Right ventricle myocardium inferior (tissue), 1 donor: ENCODE measurements at regions not wholly inside any gene's neighbourhood (a gene's known extent, or its start where the extent isn't known, plus 50 kb on each side); places are given as distances from the start of the nearest gene placed in this dataset.

ENCODE experiments used
- ATAC-seq: fragments of 200-7000 bp; cut with Tn5 transposase; one replicate; pipeline ENCODE4 v1.9.1; 2020; ENCODE audit warnings: mild to moderate bottlenecking, moderate library complexity
- DNase-seq: peaks from one replicate; pipeline ENCODE4 v3.0.0; 2021; ENCODE audit errors: missing footprints
- intact Hi-C: fragments of 100-400 bp; cut with DNase I; formaldehyde crosslinking; loops from one replicate; pipeline ENCODE4 v1.11.0; 2022
- donor health status: DM: no; HTN: yes; CAD: no; lungs with severe emphysema.

DNA sequence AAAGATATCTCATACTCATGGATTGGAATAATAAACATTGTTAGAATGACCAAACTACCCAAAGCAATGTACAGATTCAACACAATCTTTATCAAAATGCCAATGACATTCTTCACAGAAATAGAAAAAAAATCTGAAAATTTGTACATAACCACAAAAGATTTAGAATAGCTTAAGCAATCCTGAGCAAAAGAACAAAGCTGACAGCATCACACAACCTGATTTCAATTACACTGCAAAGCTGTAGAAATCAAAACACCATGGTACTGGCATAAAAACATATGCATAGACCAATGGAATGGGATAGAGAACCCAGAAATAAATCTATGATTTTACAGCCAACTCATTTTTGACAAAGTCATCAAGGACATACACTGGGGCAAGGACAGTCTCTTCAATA is 130.0 kb upstream of the TMEM72 start:
- no peak for ATAC-seq
- DNase-seq, result no peak
- intact Hi-C loops, result no loop called here

DNA sequence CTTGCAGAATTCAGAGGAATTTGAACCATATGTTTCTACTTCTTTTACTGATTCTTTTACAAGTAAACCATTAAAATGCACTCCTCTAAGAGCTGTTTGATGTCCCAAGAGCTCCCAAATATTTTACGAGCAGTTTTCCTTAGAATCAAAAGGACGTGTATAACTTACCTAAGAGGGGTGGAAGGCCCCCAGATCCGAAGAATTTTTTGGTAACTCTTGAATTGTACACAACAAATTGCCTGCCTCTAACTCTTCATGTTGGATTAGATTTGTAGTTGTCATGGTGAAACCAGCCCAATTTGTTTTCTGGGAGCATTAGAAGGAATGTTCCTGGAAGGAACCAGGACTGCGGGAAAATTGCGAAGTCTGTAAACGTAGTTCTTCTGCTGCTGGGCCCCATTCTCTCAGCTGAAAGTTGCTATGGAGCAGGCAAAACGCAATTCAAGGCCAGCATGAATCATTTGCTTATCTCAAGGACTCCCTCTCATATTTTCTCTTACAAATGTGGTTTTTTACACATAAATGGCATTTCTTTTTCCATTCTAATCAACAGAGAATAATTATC is 124.8 kb upstream of the TMEM72 start:
- ATAC-seq (peak; percentile 26), DNase-seq (no peak)
- intact Hi-C loops, result no loop called here

DNA sequence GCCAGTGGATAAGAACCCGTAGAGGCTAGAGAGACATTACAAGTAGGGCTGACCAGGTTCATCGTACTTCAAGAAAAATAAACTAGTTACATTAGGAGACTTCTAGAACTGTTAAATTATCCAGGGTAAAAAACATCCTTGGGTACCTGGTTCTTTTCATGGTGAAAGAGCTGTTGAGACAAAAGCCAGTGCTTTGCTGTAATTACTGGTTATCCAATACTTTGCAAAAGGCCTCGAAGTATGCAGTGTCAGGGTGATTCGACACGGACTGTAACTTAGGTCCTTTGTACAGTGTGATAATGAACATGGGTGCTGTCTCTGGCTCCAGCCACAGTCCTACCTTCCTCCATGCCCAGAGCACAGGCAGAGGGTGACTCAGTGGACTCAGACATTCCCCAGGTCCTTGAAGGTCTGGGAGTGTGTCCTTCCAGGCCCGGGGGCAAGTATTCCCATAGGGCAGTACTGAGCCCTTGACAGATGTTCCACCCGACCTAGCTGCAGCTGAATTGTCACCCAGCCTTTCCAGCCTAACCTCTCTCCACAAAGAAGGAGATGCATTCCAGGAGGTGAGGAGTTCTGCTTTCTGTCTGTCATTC is 123.6 kb upstream of the TMEM72 start:
- no peak for ATAC-seq
- intact Hi-C loops, result no loop called here
- no peak for DNase-seq

DNA sequence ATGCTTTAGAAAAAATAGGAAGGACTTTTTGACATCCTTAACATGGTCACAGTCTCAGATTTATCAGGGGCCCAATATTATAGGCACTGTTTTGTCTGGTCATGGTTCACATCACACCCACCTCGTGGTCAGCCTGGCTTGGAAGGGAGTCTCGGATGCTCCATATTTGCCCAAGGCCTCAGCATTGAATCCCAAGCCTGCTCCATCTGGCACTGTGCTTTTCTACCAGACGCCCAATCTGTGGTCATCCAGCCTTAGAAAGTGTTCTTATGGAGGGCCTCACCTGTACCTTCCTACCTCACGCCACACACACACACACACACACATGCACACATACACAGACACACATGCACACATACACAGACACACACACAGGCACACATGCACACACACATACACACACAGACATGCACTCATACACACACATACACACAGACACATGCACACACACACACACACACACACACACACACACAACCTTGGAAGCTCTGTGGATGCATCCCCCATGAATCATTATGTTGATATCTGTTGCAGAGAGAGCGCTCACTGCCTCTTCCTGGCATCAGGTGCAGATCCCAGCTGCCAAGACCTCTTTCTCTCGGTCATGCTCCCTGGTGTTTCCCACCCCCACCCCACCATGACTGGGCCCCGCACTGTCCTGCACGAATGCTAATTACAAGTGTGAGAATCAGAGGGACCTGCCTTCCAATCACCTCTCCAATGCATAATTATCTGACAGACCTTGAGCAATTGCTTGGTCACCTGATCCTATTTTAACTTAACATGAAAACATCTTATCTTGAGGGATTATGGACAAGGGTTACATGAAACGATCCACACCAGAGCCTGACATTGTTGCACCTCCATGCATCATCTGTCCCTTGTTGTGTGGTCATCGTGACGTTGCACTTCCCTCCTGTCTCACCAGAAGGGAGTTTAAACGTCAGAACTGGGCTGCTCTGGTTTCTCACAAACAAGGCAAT is 122.7 kb upstream of the TMEM72 start:
- no peak for ATAC-seq
- intact Hi-C loops, result no loop called here
- DNase-seq, result no peak

DNA sequence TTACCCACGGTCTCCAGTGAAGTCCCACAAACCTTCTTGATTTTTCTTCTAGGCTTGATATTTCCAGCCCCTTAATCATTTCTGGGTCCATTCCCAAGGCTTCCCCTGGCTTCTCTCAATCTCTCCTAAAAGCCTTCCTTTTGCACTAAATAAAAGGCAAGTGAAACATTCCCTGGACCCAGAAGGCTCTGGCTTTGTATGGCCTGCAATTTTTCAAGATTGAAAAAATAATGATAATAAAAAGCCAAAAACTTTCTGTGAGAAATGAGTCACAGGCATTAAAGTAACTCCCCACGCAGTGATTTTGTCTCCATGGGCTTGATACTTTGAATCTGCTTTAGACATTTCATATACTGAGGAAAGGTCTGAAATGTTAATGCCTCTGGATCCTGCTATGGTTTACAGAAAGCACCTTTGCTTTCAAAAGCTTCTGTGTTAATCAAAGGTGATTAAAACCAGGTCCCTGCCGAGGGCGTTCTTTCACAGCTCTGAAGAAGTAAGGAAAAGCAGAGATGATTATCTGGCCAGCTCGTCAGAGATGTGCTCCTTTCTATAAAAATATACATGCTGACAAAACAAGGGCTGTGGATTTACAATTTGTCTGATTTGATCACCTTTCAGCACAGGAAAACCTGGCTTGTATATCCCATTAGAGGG is 118.9 kb upstream of the TMEM72 start:
- intact Hi-C loops, result no loop called here
- DNase-seq (no peak), ATAC-seq (no peak)

DNA sequence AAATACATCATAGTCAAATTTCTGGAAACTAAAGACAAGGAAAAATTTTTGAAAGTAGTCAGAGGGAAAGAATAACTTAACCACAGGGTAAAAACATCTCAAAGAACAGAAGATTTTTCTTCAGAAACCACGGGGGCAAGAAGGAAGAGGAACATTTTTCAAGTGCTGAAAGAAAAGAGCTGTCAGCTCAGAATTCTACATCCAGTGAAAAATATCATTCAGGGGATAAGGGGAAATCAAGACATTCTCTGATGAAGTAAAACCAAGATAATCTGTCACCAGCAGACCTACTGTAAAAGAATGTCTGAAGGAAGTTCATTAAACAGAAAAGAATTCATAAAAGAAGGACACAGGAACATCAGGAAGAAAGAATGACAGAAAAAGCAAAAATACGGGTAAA is 111.2 kb upstream of the TMEM72 start:
- intact Hi-C loops, result loop anchor here (10.0 kb wide), 1 partner anchor 75 kb away; no protein-coding TSS in a partner anchor
- no peak for ATAC-seq
- DNase-seq, result no peak

DNA sequence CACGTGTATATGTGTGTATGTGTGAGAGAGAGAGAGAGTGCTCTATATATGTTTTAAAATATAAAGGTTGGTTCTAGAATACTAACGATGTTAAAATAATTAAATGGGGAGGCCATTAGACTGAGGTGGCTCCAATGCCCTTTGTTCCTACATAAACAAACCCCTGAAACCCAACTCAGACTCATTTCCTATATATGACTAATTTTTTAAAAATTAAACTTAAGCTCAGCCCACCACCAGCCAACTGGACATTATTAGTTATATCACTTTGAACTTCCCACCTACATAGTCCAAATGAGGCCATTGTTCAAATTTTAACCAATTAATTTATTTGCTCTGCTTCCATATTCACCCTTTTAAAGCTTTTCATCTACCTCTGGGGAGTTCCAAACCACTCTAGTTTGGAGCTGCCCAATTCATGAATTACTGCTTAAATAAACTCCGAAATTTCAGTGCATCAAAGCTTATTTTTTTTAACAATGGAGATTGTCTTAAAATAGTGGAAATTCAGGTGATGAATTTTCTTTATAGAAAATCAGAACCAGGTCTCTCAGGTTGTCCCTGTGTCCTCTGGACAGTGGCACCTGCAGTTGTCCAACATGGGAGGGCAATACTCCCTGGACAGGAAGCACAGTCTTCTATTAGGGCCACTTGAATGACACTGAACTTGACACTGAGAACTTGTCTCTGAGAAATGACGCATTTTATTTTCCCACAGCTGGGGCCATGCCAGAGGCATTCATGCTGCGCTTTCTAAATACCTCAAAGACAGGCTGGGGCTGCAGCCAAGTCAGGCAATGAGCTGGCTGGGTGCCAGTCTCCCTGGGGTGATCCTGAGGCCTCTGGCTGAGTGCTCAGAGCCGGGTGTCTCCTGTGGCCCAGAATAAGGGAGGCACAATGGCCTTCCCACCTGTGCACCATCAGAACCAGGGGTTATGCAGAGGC is 109.5 kb upstream of the TMEM72 start:
- intact Hi-C loops, result loop anchor here (10.0 kb wide), 1 partner anchor 77 kb away; no protein-coding TSS in a partner anchor
- DNase-seq (peak; percentile 92), ATAC-seq (peak; percentile 89)

DNA sequence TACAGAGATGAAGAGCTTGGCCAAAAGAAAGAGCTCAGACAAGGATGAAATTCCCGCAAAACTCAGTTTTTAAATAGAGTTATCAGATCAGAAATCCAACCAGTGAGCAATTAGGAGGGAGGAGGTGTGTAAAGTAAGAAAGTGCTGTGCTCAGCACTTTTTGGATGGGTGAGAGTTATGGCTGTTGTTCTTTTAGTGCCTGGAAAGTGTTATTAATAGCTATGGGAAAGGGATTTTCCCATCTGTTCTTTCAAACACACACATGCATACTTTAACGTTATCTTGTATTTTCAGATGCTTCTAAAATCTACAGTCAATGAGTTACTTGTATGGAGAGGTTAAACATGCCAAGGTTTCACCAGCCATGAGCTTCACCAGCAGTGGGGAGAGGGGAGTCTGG is 107.3 kb upstream of the TMEM72 start:
- DNase-seq, result no peak
- intact Hi-C loops, result loop anchor here (10.0 kb wide), 1 partner anchor 79 kb away; no protein-coding TSS in a partner anchor
- no peak for ATAC-seq

DNA sequence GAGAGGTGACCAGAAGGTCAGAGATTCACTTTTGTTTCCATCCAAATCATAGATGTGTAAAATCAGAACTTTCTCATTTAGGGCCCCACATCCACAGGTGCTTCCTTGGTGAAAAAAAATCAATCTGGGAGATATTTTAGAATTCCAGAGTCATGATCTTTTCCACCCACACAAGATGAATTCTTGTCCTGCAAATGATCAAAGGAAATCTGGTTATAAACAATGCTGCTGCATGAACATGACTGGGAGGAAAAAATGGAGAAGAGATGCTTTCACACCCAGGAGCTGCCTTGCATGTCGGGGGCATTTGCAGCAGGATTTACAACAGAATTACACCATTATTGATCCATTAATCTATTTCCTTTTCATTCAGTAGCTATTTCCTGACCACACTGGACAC is 106.5 kb upstream of the TMEM72 start:
- intact Hi-C loops, result loop anchor here (10.0 kb wide), 1 partner anchor 80 kb away; no protein-coding TSS in a partner anchor
- DNase-seq, result no peak
- no peak for ATAC-seq

DNA sequence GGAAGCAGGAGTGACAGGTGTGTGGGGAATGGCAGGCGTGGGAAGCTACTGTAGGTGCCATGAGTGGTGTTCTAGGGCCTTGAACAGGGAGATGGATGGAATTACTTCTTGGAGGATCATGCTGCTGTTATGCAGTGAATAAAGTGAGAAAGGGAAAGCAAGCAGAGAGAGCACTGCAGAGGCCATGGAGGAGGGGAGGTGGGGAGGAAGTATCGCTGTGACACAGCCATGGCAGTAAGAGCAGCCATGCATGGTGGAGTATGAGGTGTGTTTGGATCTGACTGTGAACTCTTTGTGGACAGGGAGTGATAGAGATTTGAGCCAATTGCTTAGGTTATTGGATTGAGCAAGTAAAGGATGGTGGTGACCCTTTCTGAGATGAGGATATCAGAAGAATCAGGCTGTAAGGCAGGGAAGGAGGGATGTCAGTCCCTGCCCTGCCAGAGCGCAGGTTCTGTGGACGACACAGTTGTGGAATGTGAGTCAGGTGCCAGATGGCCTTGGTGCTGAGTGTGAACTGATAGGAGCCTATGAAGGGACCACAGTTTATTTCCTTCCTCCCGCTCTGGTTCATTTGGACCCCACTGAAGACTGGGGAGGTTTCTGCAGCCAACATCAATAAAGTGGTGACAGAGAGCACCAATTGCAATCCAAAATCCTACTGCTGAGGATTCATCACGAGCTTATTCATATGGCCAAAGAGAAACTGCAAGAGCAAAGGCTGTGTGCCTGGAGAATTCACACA is 105.5 kb upstream of the TMEM72 start:
- intact Hi-C loops, result loop anchor here (10.0 kb wide), 1 partner anchor 81 kb away; no protein-coding TSS in a partner anchor
- ATAC-seq, result peak; percentile 68
- no peak for DNase-seq

DNA sequence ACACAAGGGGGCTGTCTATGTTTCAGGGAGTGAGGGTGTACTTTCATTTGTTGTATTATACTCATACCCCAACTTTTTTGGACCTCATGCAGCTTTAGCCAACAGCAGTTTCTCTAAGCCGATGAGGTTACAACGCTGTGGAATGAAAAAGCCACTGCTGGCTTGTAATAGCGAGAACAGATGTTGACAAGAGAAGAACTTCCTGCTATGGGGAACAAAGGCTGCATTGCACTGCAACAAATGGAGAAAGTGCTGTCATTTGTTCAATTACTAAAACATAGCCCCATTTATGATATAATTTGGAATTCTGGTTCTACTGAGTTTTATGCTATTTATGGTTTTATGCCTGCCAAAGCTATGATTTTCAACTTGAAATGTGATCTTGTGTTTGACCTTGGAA is 104.2 kb upstream of the TMEM72 start:
- intact Hi-C loops, result loop anchor here (10.0 kb wide), 1 partner anchor 82 kb away; no protein-coding TSS in a partner anchor
- no peak for DNase-seq
- no peak for ATAC-seq

DNA sequence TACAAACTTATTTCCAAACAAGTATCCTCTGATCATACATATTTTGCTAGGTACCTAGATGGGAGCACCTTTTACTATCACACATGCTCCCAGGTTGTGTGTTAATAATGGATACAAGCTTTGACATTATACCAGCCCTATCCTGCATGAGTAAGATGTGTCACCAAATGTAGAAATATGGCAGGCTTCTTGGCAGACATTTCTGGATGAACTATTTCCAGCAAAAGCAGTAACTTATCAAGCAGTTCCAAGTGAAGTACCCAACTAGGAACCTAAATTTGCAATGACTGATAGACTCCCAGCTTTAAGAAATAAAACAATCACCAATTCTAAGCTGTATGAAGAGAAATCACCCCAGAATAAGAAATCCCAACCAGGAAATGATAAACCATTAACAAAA is 103.7 kb upstream of the TMEM72 start:
- ATAC-seq (no peak), DNase-seq (no peak)
- intact Hi-C loops, result loop anchor here (10.0 kb wide), 1 partner anchor 83 kb away; no protein-coding TSS in a partner anchor

DNA sequence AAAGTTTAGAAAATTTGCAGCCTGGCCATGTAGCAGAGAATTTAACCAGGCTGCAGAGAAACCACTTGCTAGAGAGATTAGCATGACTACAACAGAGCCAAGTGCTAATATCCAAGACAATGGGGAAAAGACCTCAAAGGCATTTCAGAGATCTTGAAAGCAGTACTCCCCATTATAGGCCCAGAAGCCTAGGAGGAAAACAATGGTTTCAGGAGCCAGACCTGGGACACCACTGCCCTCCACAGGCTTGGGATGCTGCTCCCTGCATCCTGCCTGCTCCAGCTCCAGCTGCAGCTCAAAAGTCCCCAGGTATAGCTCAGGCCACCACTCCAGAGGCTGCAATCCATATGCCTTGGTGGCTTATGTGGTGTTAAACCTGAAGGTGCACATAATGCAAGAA is 101.5 kb upstream of the TMEM72 start:
- DNase-seq, result no peak
- no peak for ATAC-seq
- intact Hi-C loops, result loop anchor here (10.0 kb wide), 1 partner anchor 85 kb away; no protein-coding TSS in a partner anchor

DNA sequence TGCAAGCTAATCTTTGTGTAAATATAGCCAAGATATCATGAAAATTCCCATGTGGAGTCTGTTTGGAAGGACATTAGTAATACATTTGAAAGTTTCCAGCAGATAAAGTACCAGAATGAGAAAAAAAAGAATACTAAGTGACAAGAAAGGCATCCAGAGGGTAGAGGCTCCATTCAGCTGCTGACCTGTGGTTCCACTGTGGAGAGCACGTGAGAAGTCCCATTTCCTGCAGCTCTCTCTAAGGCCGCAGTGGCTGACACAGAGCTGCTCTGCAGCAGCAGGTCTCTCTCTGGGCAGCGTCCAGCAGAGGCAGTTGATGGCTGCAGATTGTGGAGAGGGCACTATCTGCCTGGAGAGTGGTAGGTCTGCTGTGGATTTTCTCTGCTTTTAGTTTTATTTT is 100.1 kb upstream of the TMEM72 start:
- peak; percentile 40 for ATAC-seq
- intact Hi-C loops, result no loop called here
- DNase-seq, result no peak

DNA sequence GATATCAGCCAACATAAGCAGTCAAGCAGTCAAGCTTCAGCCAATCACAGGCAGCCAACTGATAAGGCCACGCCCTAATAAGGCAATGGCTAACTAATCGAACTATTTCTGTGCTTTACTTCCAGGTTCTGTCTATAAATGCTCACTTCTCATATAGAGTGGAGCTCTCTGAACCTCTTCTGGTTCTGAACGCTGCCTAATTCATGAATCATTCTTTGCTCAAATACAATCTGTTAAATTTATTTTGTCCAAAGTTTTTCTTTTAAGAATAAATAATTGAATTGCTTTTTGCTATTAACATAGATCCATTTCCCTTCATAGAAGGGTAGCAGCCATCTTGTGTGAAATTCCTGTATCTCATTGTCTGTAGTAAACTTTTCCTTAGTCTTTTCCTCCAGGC is 97.9 kb upstream of the TMEM72 start:
- DNase-seq (no peak), ATAC-seq (no peak)
- intact Hi-C loops, result no loop called here

DNA sequence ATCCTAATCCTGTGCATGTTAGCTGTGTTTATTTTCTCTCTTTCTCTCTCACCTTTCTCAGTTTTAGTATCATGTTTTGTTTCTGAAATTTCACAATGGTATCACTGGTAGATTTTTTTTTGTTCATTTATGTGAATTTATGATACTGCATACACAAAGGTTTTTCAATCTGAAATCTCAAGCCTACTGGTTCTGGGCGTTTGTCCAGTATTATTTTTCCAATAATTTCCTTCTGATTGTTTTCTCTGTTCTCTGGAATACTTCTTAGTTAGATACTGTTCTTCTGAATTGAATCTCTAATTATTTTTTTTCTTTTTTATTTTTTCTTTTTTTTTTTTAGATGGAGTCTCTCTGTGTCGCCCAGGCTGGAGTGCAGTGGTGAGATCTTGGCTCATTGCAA is 96.2 kb upstream of the TMEM72 start:
- ATAC-seq (no peak), DNase-seq (no peak)
- intact Hi-C loops, result no loop called here

DNA sequence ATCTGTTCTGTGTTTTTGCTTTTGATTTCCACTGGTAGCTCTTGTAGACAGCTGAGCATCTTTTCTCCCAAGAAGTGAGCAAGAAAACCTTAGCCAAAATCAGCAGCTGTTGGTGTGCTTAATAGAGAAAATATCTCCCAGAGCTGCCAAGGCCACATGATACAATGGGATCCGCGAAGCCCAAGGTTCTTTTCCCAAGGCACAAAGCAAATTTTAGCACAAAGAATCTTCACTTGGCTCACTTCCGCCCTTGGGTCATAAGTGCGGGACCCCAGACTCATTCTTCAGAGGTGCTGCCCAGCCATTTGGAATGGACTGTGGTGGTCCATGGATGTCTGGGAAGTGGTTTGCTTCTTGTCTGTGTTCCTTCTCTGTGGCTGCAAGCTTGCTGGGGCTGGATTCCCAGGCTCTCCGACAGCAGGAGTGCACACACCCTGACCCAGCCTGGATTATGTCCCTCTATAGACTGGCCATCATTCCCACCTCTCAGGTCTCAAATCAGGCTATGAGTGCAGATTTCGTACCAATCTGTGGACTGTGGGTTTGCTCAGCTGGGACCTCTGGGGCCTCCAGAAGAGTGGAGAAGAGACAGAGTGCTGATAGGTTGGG is 93.0 kb upstream of the TMEM72 start:
- DNase-seq, result no peak
- intact Hi-C loops, result no loop called here
- ATAC-seq, result peak; percentile 70
